ENCODE measurements at regions not wholly inside any gene's neighbourhood (a gene's known extent, or its start where the extent isn't known, plus 50 kb on each side); places are given as distances from the start of the nearest gene placed in this dataset.

- H3K9me3 Mint-ChIP-seq, result peaks cover 0 to 6% (median 0%) of the 10 kb centered on the region in 7 donors
- no peaks in the 10 kb centered on the region for H3K9me3 ChIP-seq (replicated peaks in 1 of 2; ENCODE audit: control insufficient read depth in 1 of 2, insufficient read depth in 1 of 2, low read length in 2 of 2)
- H3K4me1 Mint-ChIP-seq, result no peaks in the 10 kb centered on the region
- TF ChIP-seq CTCF (IDR thresholded peaks at IDR 0.05), result no peak
- peaks cover 0 to 4% (median 0%) of the 10 kb centered on the region in 3 donors for H3K27me3 Mint-ChIP-seq (ENCODE audit: low read depth in 3 of 3)
- H3K79me2 ChIP-seq (ENCODE audit: insufficient read depth, low read length), result no peaks in the 10 kb centered on the region
- WGBS (ENCODE audit: insufficient coverage), result no CpG with 5 or more reads among the region's 3 CpGs
- no peaks in the 10 kb centered on the region for H3K4me1 ChIP-seq (ENCODE audit: control insufficient read depth in 1 of 2, insufficient read depth in 2 of 2, low read length in 2 of 2)
- H3K4me3 ChIP-seq (replicated peaks in 1 of 3; ENCODE audit: low read depth in 2 of 3, low read length in 3 of 3), result no peak overlapping the region
- H3K9ac ChIP-seq (ENCODE audit: insufficient read depth, low read length, poor library complexity, severe bottlenecking), result no peak overlapping the region
- no peak overlapping the region for H3K27ac Mint-ChIP-seq
- H3K36me3 Mint-ChIP-seq, result no peaks in the 10 kb centered on the region
- no peak overlapping the region for H3K27ac ChIP-seq (ENCODE audit: low read depth in 1 of 2, low read length in 2 of 2)
- no peaks in the 10 kb centered on the region for H3K27me3 ChIP-seq (ENCODE audit: control insufficient read depth in 2 of 2, insufficient read depth in 2 of 2, low read length in 2 of 2)
- H3K4me2 ChIP-seq (replicated peaks; ENCODE audit: extremely low read depth, low read length, poor library complexity, severe bottlenecking), result no peak overlapping the region
- H4K20me1 ChIP-seq (ENCODE audit: insufficient read depth, low read length), result no peaks in the 10 kb centered on the region
- intact Hi-C loops (cut with micrococcal nuclease), result no loop called here
- no peaks in the 10 kb centered on the region for H3K36me3 ChIP-seq (replicated peaks in 1 of 2; ENCODE audit: control insufficient read depth in 1 of 2, insufficient read depth in 2 of 2, low read length in 2 of 2)
- no peak for DNase-seq
- H3K4me3 Mint-ChIP-seq, result no peak overlapping the region
- H2AFZ ChIP-seq (ENCODE audit: insufficient read depth, low read depth, low read length, poor library complexity, severe bottlenecking), result no peak overlapping the region
Observed at GRCh38 chr7:88599528-88599927, 160.0 kb upstream of the ZNF804B start.

GRCh38 chr7:88597941-88598425 is 161.5 kb upstream of the ZNF804B start:
- H3K4me1 Mint-ChIP-seq, result no peaks in the 10 kb centered on the region
- H3K27ac ChIP-seq (ENCODE audit: low read depth in 1 of 2, low read length in 2 of 2), result no peak overlapping the region
- intact Hi-C loops (cut with micrococcal nuclease), result no loop called here
- no peaks in the 10 kb centered on the region for H3K79me2 ChIP-seq (ENCODE audit: insufficient read depth, low read length)
- no peaks in the 10 kb centered on the region for H3K27me3 Mint-ChIP-seq (ENCODE audit: low read depth in 3 of 3)
- no peak overlapping the region for H3K27ac Mint-ChIP-seq
- no peak overlapping the region for H3K4me3 Mint-ChIP-seq
- DNase-seq, result no peak
- no peaks in the 10 kb centered on the region for H3K4me1 ChIP-seq (ENCODE audit: control insufficient read depth in 1 of 2, insufficient read depth in 2 of 2, low read length in 2 of 2)
- peaks cover 0 to 8% (median 2%) of the 10 kb centered on the region in 7 donors for H3K9me3 Mint-ChIP-seq
- no peaks in the 10 kb centered on the region for H3K36me3 Mint-ChIP-seq
- H3K36me3 ChIP-seq (replicated peaks in 1 of 2; ENCODE audit: control insufficient read depth in 1 of 2, insufficient read depth in 2 of 2, low read length in 2 of 2), result no peaks in the 10 kb centered on the region
- no peak overlapping the region for H3K9ac ChIP-seq (ENCODE audit: insufficient read depth, low read length, poor library complexity, severe bottlenecking)
- 72% methylated on average over 2 of the region's 2 CpGs for WGBS (ENCODE audit: insufficient coverage)
- H2AFZ ChIP-seq (ENCODE audit: insufficient read depth, low read depth, low read length, poor library complexity, severe bottlenecking), result no peak overlapping the region
- H3K4me3 ChIP-seq (replicated peaks in 1 of 3; ENCODE audit: low read depth in 2 of 3, low read length in 3 of 3), result no peak overlapping the region
- TF ChIP-seq CTCF (IDR thresholded peaks at IDR 0.05), result no peak
- H3K9me3 ChIP-seq (replicated peaks in 1 of 2; ENCODE audit: control insufficient read depth in 1 of 2, insufficient read depth in 1 of 2, low read length in 2 of 2), result no peaks in the 10 kb centered on the region
- no peaks in the 10 kb centered on the region for H4K20me1 ChIP-seq (ENCODE audit: insufficient read depth, low read length)
- no peaks in the 10 kb centered on the region for H3K27me3 ChIP-seq (ENCODE audit: control insufficient read depth in 2 of 2, insufficient read depth in 2 of 2, low read length in 2 of 2)
- no peak overlapping the region for H3K4me2 ChIP-seq (replicated peaks; ENCODE audit: extremely low read depth, low read length, poor library complexity, severe bottlenecking)
